Uterus (tissue), 3 donors: ENCODE measurements at regions not wholly inside any gene's neighbourhood (a gene's known extent, or its start where the extent isn't known, plus 50 kb on each side); places are given as distances from the start of the nearest gene placed in this dataset.

Source experiments
- DNase-seq, 2 donors: peaks; one replicate each; pipeline ENCODE4 v3.0.0-alpha.2; 2019 to 2020
- H3K27ac ChIP-seq, 2 donors: fragments of 200-600 bp; sonication (generic); 1 replicate in 1 of 2; 2 replicates in 1 of 2; pipeline ENCODE4 v1.5.1; 2016 to 2018
- H3K27me3 ChIP-seq, 2 donors: fragments of 200-600 bp; sonication (generic); one replicate each; pipeline ENCODE4 v1.5.1; 2018 to 2019; ENCODE audit warnings: control low read depth in 1 of 2
- H3K36me3 ChIP-seq, 2 donors: fragments of 200-600 bp; sonication (generic); one replicate each; pipeline ENCODE4 v1.5.1; 2019; ENCODE audit warnings: control low read depth in 1 of 2
- H3K4me1 ChIP-seq, 2 donors: fragments of 200-600 bp; sonication (generic); one replicate each; pipeline ENCODE4 v1.5.1; 2018 to 2019; ENCODE audit warnings: control low read depth in 1 of 2
- H3K4me3 ChIP-seq, 2 donors: fragments of 200-600 bp; sonication (generic); 1 replicate in 1 of 2; 2 replicates in 1 of 2; pipeline ENCODE4 v1.5.1; 2018 to 2019; ENCODE audit warnings: mild to moderate bottlenecking in 1 of 2
- H3K9me3 ChIP-seq, 2 donors: fragments of 200-600 bp; sonication (generic); one replicate each; pipeline ENCODE4 v1.5.1; 2019; ENCODE audit warnings: control low read depth in 1 of 2
- CTCF ChIP-seq, 4 experiments: fragments of 200-600 bp in 2 of 4; fragments of 450-650 bp in 2 of 4; sonication (generic) in 2 of 4; IDR thresholded peaks; one replicate each; pipeline ENCODE4 v1.5.1; 2016 to 2019; ENCODE audit warnings: antibody characterized with exemption in 4 of 4, mild to moderate bottlenecking in 2 of 4, moderate library complexity in 1 of 4
- POLR2A ChIP-seq, 2 donors: fragments of 450-650 bp; IDR thresholded peaks; one replicate each; pipeline ENCODE4 v1.6.1; 2016; ENCODE audit warnings: antibody characterized with exemption in 2 of 2, mild to moderate bottlenecking in 1 of 2, moderate library complexity in 1 of 2
- intact Hi-C: fragments of 100-400 bp; cut with DNase I; formaldehyde crosslinking; loops from one replicate; pipeline ENCODE4 v1.15.1; 2023; ENCODE audit warnings: low total_unique reads
- donor health status: DM: yes; HTN: yes; CAD: no.

GRCh38 chrX:140206657-140207056 lies 241.3 kb upstream of the CXorf66 start:
- Histone ChIP-seq H3K27me3 (peaks cover 0 to 4% of the 10 kb centered on the region in 2 donors), H3K36me3 (no peaks in the 10 kb centered on the region), H3K4me1 (no peaks in the 10 kb centered on the region), H3K4me3 (no peak overlapping the region), H3K9me3 (no peaks in the 10 kb centered on the region), H3K27ac (no peak overlapping the region)
- DNase-seq = no peak
- TF ChIP-seq POLR2A (IDR thresholded peaks at IDR 0.05) = no peak
- no peak for TF ChIP-seq CTCF (IDR thresholded peaks at IDR 0.05)
- intact Hi-C loops = no loop called here

GRCh38 chrX:140190441-140191108 lies 225.3 kb upstream of the CXorf66 start:
- no peaks in the 10 kb centered on the region for H3K4me1 ChIP-seq
- DNase-seq = no peak
- no peak overlapping the region for H3K4me3 ChIP-seq
- intact Hi-C loops = no loop called here
- H3K27ac ChIP-seq = no peak overlapping the region
- H3K27me3 ChIP-seq = no peaks in the 10 kb centered on the region
- H3K36me3 ChIP-seq = no peaks in the 10 kb centered on the region
- TF ChIP-seq POLR2A (IDR thresholded peaks at IDR 0.05) (no peak), CTCF (IDR thresholded peaks at IDR 0.05) (no peak)
- no peaks in the 10 kb centered on the region for H3K9me3 ChIP-seq

- DNase-seq = no peak
- Histone ChIP-seq H3K27ac (no peak overlapping the region), H3K4me3 (no peak overlapping the region), H3K4me1 (no peaks in the 10 kb centered on the region), H3K9me3 (no peaks in the 10 kb centered on the region), H3K27me3 (no peaks in the 10 kb centered on the region), H3K36me3 (no peaks in the 10 kb centered on the region)
- intact Hi-C loops = no loop called here
- no peak for TF ChIP-seq CTCF (IDR thresholded peaks at IDR 0.05)
- TF ChIP-seq POLR2A (IDR thresholded peaks at IDR 0.05) = no peak
These were observed 215.3 kb upstream of the CXorf66 start for GRCh38 chrX:140180585-140180984.

- Histone ChIP-seq H3K36me3 (no peaks in the 10 kb centered on the region), H3K27me3 (no peaks in the 10 kb centered on the region), H3K4me3 (no peak overlapping the region), H3K4me1 (no peaks in the 10 kb centered on the region), H3K9me3 (no peaks in the 10 kb centered on the region), H3K27ac (no peak overlapping the region)
- no peak for TF ChIP-seq POLR2A (IDR thresholded peaks at IDR 0.05)
- TF ChIP-seq CTCF (IDR thresholded peaks at IDR 0.05) = no peak
- intact Hi-C loops = no loop called here
- DNase-seq = no peak
These were observed 212.5 kb upstream of the CXorf66 start for GRCh38 chrX:140177821-140178220.

GRCh38 chrX:140172401-140172800 lies 207.1 kb upstream of the CXorf66 start:
- DNase-seq = no peak
- Histone ChIP-seq H3K9me3 (no peaks in the 10 kb centered on the region), H3K36me3 (no peaks in the 10 kb centered on the region), H3K4me3 (no peak overlapping the region), H3K27me3 (no peaks in the 10 kb centered on the region), H3K4me1 (no peaks in the 10 kb centered on the region), H3K27ac (no peak overlapping the region)
- intact Hi-C loops = no loop called here
- no peak for TF ChIP-seq CTCF (IDR thresholded peaks at IDR 0.05)
- TF ChIP-seq POLR2A (IDR thresholded peaks at IDR 0.05) = no peak
